Occipital lobe (tissue), 1 donor: ENCODE measurements at regions not wholly inside any gene's neighbourhood (a gene's known extent, or its start where the extent isn't known, plus 50 kb on each side); places are given as distances from the start of the nearest gene placed in this dataset.

Experiments
- DNase-seq: peaks from one replicate; lab custom pipeline; 2025; lab: John Stamatoyannopoulos, UW

GRCh38 chr1:198903203-198903602, 264.4 kb downstream of the PTPRC start:
- DNase-seq = peak; percentile 11

- no peak for DNase-seq
Observed at GRCh38 chr1:198903621-198904020, 264.8 kb downstream of the PTPRC start.

GRCh38 chr1:198904321-198904720, 265.5 kb downstream of the PTPRC start:
- no peak for DNase-seq

GRCh38 chr1:198906739-198907422, 268.0 kb downstream of the PTPRC start:
- no peak for DNase-seq

GRCh38 chr1:198907423-198907746, 268.5 kb downstream of the PTPRC start:
- DNase-seq = no peak

GRCh38 chr1:198908995-198909394, 270.2 kb downstream of the PTPRC start:
- DNase-seq = no peak

- no peak for DNase-seq
Observed at GRCh38 chr1:198909973-198910372, 271.1 kb downstream of the PTPRC start.

- DNase-seq = no peak
Observed at GRCh38 chr1:198910816-198911215, 272.0 kb downstream of the PTPRC start.

GRCh38 chr1:198912046-198912445, 273.2 kb downstream of the PTPRC start:
- no peak for DNase-seq

GRCh38 chr1:198913667-198914066, 274.8 kb downstream of the PTPRC start:
- DNase-seq = no peak

- DNase-seq = no peak
Observed at GRCh38 chr1:198915327-198916231, 276.7 kb downstream of the PTPRC start.

GRCh38 chr1:198917226-198917625, 278.4 kb downstream of the PTPRC start:
- no peak for DNase-seq

GRCh38 chr1:198918920-198919319, 280.1 kb downstream of the PTPRC start:
- DNase-seq = no peak

- DNase-seq = no peak
Observed at GRCh38 chr1:198919667-198920398, 281.0 kb downstream of the PTPRC start.

GRCh38 chr1:198922638-198923430, 284.0 kb downstream of the PTPRC start:
- no peak for DNase-seq

- no peak for DNase-seq
Observed at GRCh38 chr1:198923993-198924392, 285.2 kb downstream of the PTPRC start.

- DNase-seq = no peak
Observed at GRCh38 chr1:198925567-198925966, 286.7 kb downstream of the PTPRC start.

- DNase-seq = no peak
Observed at GRCh38 chr1:198927129-198927528, 288.3 kb downstream of the PTPRC start.

- DNase-seq = no peak
Observed at GRCh38 chr1:198929111-198929604, 290.3 kb downstream of the PTPRC start.

GRCh38 chr1:198929961-198930599, 291.2 kb downstream of the PTPRC start:
- DNase-seq = no peak
